Skeletal muscle satellite cell (primary cell): ENCODE measurements at regions not wholly inside any gene's neighbourhood (a gene's known extent, or its start where the extent isn't known, plus 50 kb on each side); places are given as distances from the start of the nearest gene placed in this dataset.
"Not testable (repeated sequence)": the region's sequence is repeated elsewhere in the genome, so short reads cannot be mapped to it uniquely, and the experiment has no call there.

Source experiments
- H3K27me3 ChIP-seq: 2 replicates; pipeline ENCODE4 v1.7.0; 2013; ENCODE audit warnings: low read length; ENCODE audit not compliant: control insufficient read depth, insufficient read depth
- H3K36me3 ChIP-seq: 2 replicates; pipeline ENCODE4 v1.7.0; 2013; ENCODE audit warnings: mild to moderate bottlenecking, control low read depth, low read length; ENCODE audit not compliant: insufficient read depth
- H3K4me1 ChIP-seq: 2 replicates; pipeline ENCODE4 v1.7.0; 2013; ENCODE audit warnings: low read length; ENCODE audit not compliant: control insufficient read depth, insufficient read depth
- H3K4me2 ChIP-seq: 2 replicates; pipeline ENCODE4 v1.7.0; 2013; ENCODE audit warnings: mild to moderate bottlenecking, low read length
- H3K4me3 ChIP-seq: 2 replicates; pipeline ENCODE4 v1.7.0; 2013; ENCODE audit warnings: low read length
- H3K9ac ChIP-seq: 2 replicates; pipeline ENCODE4 v1.7.0; 2013; ENCODE audit warnings: mild to moderate bottlenecking, low read depth, low read length, moderate library complexity
- H3K9me3 ChIP-seq: replicated peaks from 2 replicates; pipeline ENCODE4 v1.7.0; 2013; ENCODE audit warnings: mild to moderate bottlenecking, control low read depth, low read length

DNA sequence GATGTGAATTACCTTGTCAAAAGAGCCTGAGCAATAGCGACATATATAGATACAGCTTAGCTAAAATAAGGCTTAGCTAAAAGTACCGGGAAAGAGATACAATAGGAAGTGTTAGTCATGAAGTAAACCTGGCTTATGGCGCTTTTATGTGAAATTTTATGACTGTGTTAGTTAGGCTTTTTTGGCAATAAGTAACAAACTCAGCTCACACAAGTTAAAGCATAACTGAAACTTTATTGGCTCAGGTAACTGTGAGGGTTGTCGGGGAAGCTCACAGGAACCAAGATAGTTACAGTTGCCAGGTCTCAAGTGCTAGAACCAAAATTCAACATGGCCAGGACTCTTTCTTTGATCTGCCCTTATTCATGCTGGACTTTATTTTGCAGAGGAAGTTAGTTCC is 925.0 kb upstream of the GYPC start:
- Histone ChIP-seq H3K4me2 (no peak overlapping the region), H3K9me3 (peaks cover 3% of the 10 kb centered on the region)

DNA sequence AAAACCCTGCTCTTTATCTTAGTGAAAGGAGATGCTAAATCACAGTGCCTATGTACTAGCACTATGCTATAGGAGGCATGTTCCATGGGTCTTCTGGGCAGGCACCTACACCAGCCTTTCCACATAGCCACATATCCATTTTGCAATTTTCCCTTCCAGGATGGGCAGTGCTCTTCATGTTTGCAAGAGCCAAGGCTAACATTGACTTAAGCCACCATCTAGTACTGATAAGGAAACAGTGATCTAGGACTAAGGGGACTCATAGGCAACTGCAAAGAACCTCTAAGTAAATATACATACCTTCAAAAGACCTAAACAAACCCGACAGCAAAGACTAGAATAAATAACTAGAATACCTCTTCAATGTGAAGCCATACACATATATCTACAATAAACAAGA is 919.7 kb upstream of the GYPC start:
- Histone ChIP-seq H3K9me3 (no peaks in the 10 kb centered on the region), H3K4me1 (no peaks in the 10 kb centered on the region), H3K36me3 (no peaks in the 10 kb centered on the region), H3K9ac (no peak overlapping the region), H3K4me3 (no peak overlapping the region), H3K27me3 (no peaks in the 10 kb centered on the region), H3K4me2 (no peak overlapping the region)

More for the DNA sequence above, 925.0 kb upstream of the GYPC start:
- Histone ChIP-seq H3K4me3 (no peak overlapping the region), H3K9ac (no peak overlapping the region), H3K27me3 (no peaks in the 10 kb centered on the region), H3K36me3 (no peaks in the 10 kb centered on the region), H3K4me1 (no peaks in the 10 kb centered on the region)

DNA sequence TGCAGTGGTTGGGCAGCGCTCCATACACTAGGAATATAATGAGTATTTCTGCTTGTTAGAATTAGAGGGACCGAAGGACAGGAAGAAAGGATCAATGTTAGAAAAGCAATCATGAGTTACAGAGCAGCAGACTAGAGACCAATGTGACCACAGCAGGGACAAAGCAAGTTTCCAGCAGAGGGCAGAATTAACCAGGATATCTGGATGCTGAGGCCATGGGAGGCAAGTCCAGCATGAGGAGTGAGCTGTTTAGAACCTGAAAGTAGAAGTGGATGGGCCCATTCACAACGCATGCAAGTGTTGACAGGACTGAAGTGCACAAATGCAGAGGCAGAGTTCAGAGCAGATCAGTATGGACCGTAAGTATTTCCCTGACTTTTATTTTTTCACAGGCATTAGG is 910.4 kb upstream of the GYPC start:
- Histone ChIP-seq H3K27me3 (no peaks in the 10 kb centered on the region), H3K9ac (no peak overlapping the region), H3K4me1 (no peaks in the 10 kb centered on the region), H3K4me2 (no peak overlapping the region), H3K4me3 (no peak overlapping the region), H3K36me3 (no peaks in the 10 kb centered on the region), H3K9me3 (peaks cover 12% of the 10 kb centered on the region)

DNA sequence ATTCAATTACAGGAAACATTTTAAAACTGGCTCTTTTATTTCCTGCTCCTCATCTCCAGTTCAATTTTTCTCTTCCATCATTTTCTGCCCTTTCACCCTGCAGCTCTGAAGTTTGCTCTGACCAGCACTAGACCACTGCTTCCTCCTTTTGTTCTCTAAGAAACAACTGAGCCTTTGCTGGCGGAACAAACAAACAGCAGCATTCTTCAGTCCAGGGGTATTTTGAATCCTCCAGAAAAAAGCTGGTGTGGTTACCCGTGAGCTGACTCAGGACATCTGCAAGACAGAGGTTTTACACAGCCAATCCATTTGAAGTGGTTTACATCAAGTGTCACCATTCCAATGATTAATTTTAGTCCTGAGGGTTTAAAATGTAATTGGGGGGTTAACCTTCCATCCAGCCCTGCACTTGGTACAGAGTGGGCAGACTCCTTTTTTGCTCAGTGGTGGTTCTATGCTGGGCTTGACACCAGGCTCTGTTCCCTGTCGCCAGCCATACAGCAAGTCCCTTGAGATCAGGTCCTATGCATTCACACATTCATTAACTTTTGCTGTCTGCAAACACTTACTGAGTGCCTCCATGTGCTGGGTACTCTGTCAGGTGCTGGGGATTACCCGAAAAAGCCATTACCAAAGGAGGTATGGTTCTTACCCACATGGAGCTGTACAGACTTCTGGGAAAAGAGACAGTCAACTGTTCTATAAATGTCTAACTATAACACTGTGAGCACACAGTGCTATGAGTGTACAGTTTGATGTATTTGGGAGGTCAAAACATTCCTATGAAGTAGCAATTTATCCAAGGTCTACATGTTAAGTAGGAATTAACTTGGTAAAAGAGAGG is 909.4 kb upstream of the GYPC start:
- Histone ChIP-seq H3K4me1 (no peaks in the 10 kb centered on the region), H3K9ac (no peak overlapping the region), H3K9me3 (peaks cover 12% of the 10 kb centered on the region), H3K4me3 (no peak overlapping the region), H3K4me2 (no peak overlapping the region), H3K36me3 (no peaks in the 10 kb centered on the region), H3K27me3 (no peaks in the 10 kb centered on the region)

DNA sequence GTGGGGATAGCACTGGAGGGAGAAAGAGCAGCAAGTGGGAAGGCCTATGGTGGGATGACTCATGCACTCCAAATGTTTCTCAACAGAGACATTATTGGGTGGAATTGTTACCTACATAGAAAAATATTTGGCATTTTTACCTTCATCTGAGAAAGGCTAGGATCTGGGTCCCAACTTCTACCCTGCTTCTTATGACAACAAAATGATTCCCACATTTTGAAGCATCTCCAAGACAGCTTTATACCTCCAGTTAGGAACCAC is 908.9 kb upstream of the GYPC start:
- Histone ChIP-seq H3K4me1 (no peaks in the 10 kb centered on the region), H3K4me3 (no peak overlapping the region), H3K9me3 (peaks cover 12% of the 10 kb centered on the region), H3K4me2 (no peak overlapping the region), H3K27me3 (no peaks in the 10 kb centered on the region), H3K36me3 (no peaks in the 10 kb centered on the region), H3K9ac (no peak overlapping the region)

DNA sequence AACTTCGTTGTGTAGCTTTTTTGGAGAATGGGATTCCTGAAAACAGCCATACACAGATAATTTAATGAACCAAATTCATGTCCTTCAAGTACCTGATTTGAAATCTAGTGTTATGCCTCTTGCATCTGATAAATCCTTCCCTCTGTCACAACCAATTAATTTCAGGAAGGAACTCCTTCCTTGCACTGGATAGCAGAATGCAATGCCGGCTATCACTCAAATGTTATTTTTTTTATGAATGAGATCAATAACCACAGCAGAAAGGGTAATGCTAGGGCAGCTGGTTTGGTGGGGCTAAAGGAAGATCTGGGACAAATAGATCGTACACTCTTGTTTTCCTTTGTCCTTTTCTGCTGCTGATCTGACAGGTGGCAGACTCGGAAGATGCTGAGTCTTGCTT is 899.5 kb upstream of the GYPC start:
- no peak overlapping the region for H3K4me3 ChIP-seq
- no peak overlapping the region for H3K4me2 ChIP-seq
- H3K4me1 ChIP-seq: no peaks in the 10 kb centered on the region

DNA sequence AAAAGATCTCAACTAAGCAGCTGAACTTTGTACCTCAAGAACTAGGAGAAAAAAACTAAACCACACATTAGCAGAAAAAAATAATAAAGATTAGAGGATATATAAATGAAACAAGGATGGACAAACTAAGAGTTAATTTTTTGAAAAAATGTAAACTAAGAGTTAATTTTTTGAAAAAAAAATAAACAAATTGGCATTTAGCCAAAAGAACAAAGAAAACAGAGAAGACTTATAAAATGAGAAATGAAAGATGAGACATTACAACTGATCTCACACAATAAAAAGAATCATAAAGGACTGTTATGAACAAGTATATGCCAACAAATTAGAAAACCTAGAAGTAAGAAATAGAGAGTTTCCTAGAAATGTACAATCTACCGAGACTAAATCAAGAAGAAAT is 859.2 kb upstream of the GYPC start:
- Histone ChIP-seq H3K9ac (no peak overlapping the region), H3K27me3 (no peaks in the 10 kb centered on the region)

More for the DNA sequence above, 899.5 kb upstream of the GYPC start:
- H3K36me3 ChIP-seq: no peaks in the 10 kb centered on the region
- peaks cover 16% of the 10 kb centered on the region for H3K9me3 ChIP-seq
- no peak overlapping the region for H3K9ac ChIP-seq
- H3K27me3 ChIP-seq: no peaks in the 10 kb centered on the region

DNA sequence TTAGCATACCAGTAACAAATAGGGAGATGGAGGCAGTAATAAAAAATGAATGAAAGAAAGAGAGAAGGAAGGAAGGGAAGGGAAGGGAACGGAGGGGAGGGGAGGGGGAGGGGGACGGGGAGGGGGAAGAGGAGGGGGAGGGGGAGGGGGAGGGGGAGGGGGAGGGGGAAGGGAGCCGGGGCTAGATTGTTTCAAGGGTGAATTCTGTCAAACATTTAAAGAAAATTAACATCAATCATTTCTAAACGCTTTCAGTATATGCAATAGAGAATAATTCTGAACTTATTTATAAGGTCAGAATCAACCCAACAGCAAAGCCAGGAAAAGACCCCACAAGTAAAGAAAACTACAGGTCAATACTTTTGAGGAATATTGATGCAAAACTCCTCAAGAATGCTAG is 858.8 kb upstream of the GYPC start:
- Histone ChIP-seq H3K9ac (no peak overlapping the region), H3K4me1 (no peaks in the 10 kb centered on the region), H3K4me3 (no peak overlapping the region), H3K27me3 (no peaks in the 10 kb centered on the region), H3K4me2 (no peak overlapping the region), H3K9me3 (no peaks in the 10 kb centered on the region), H3K36me3 (no peaks in the 10 kb centered on the region)

More for the DNA sequence above, 859.2 kb upstream of the GYPC start:
- Histone ChIP-seq H3K4me2 (no peak overlapping the region), H3K4me3 (no peak overlapping the region), H3K4me1 (no peaks in the 10 kb centered on the region), H3K36me3 (no peaks in the 10 kb centered on the region), H3K9me3 (no peaks in the 10 kb centered on the region)

DNA sequence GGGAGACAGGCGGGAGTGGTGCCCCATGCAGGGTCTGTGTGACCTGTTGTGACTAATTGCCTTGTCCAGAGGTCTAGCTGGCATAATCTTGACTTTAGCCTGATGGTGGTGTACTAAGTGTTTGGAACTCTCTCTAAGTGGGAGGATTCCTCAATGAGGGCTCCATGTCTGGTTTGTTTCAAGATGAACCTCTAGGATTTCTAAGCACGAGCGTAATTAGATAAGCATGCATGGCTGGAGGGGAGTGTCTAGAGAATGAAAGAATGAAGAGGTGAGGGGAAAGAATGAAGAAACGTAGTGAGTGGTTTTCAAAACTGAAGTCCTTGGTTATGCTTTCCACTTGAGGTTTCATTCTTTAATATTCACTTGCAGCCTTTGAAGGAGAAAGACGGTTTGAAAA is 833.2 kb upstream of the GYPC start:
- no peaks in the 10 kb centered on the region for H3K27me3 ChIP-seq
- no peaks in the 10 kb centered on the region for H3K4me1 ChIP-seq
- no peak overlapping the region for H3K4me2 ChIP-seq
- H3K4me3 ChIP-seq: no peak overlapping the region
- no peak overlapping the region for H3K9ac ChIP-seq
- peaks cover 13% of the 10 kb centered on the region for H3K9me3 ChIP-seq
- no peaks in the 10 kb centered on the region for H3K36me3 ChIP-seq

DNA sequence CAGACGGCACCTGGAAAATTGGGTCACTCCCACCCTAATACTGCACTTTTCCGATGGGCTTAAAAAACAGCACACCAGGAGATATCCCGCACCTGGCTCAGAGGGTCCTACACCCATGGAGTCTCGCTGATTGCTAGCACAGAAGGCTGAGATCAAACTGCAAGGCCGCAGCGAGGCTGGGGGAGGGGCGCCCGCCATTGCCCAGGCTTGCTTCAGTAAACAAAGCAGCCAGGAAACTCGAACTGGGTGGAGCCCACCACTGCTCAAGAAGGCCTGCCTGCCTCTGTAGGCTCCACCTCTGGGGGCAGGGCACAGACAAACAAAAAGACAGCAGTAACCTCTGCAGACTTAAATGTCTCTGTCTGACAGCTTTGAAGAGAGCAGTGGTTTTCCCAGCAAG is 830.2 kb upstream of the GYPC start:
- H3K36me3 ChIP-seq, H3K4me1 ChIP-seq, H3K4me2 ChIP-seq, H3K27me3 ChIP-seq, H3K9me3 ChIP-seq, H3K9ac ChIP-seq, H3K4me3 ChIP-seq: not testable (repeated sequence)

DNA sequence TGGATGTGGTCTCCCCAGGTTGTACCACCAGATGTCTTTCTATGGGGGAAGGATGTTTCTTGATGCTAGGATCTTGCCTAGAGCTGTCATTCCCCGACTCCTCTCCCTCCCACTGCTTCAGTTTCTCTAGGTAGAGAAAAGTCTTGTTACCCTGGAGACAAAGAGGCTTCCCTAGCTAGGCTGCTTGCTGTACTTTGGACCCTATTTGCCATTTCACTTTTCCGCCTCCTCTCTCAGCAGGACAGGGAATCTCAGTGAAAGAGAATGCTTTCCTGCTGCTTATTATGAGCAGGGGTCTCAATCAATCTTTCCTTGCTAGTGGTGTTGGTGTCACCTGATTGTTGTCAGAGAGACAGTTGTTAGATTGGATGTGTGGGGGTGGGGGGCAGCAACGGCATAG is 818.8 kb upstream of the GYPC start:
- Histone ChIP-seq H3K4me2 (no peak overlapping the region), H3K4me3 (no peak overlapping the region), H3K9ac (no peak overlapping the region), H3K36me3 (no peaks in the 10 kb centered on the region), H3K4me1 (no peaks in the 10 kb centered on the region), H3K27me3 (no peaks in the 10 kb centered on the region), H3K9me3 (no peaks in the 10 kb centered on the region)

DNA sequence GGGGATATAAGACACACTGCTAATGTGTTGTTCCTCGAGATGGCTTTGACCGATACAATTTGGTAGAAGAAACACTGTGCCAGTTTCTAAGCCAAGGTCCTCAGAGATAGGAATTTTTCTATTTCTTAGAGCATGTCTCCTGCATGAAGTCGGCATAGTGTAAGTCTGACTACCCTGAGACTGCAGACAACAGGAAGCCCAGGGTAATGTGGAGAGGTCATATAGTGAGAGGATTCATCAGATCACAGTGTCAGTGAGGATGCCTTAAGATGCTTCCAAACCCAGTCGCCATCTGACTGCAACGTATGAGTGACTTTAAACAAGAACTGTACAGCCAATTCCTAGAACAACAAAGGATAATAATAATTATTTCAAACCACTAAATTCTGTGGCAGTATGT is 818.3 kb upstream of the GYPC start:
- Histone ChIP-seq H3K9ac (no peak overlapping the region), H3K4me2 (no peak overlapping the region)

More for the DNA sequence above, 818.3 kb upstream of the GYPC start:
- Histone ChIP-seq H3K9me3 (no peaks in the 10 kb centered on the region), H3K4me1 (no peaks in the 10 kb centered on the region), H3K4me3 (no peak overlapping the region), H3K36me3 (no peaks in the 10 kb centered on the region), H3K27me3 (no peaks in the 10 kb centered on the region)
